Uterus (tissue), 2 donors: ENCODE measurements at regions not wholly inside any gene's neighbourhood (a gene's known extent, or its start where the extent isn't known, plus 50 kb on each side); places are given as distances from the start of the nearest gene placed in this dataset.

Experiments used
- CTCF ChIP-seq, 4 experiments: fragments of 200-600 bp in 2 of 4; fragments of 450-650 bp in 2 of 4; sonication (generic) in 2 of 4; IDR thresholded peaks; one replicate each; pipeline ENCODE4 v1.5.1; 2016 to 2019; ENCODE audit warnings: antibody characterized with exemption in 4 of 4, mild to moderate bottlenecking in 2 of 4, moderate library complexity in 1 of 4
- POLR2A ChIP-seq, 2 donors: fragments of 450-650 bp; IDR thresholded peaks; one replicate each; pipeline ENCODE4 v1.6.1; 2016; ENCODE audit warnings: antibody characterized with exemption in 2 of 2, mild to moderate bottlenecking in 1 of 2, moderate library complexity in 1 of 2

DNA sequence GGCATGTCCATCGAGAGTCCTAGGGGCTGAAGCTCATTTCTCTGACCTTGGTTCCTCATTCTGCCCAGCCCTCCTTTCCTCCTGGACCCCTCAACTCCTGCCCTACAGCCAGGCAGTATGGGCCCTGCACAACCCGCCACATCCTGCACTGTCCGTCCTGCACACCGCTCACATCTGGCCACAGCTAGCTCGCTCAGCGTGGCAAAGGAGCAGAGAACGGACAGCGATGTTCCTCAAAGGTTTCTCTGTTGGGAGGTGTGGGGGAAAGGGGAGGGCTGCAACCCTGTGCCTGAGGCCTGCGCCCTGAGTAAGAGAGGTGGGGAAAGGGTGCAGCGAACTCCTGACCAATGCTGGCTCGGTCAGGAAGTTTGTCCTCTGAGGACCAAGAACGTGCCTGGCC, 90.1 kb downstream of the PXDC1 start:
- TF ChIP-seq CTCF (IDR thresholded peaks at IDR 0.05) (no peak), POLR2A (IDR thresholded peaks at IDR 0.05) (no peak)
